ENCODE measurements at regions not wholly inside any gene's neighbourhood (a gene's known extent, or its start where the extent isn't known, plus 50 kb on each side); places are given as distances from the start of the nearest gene placed in this dataset.

- H3K27me3 ChIP-seq (ENCODE audit: control insufficient read depth in 2 of 2, insufficient read depth in 2 of 2, low read length in 2 of 2) = no peaks in the 10 kb centered on the region
- H3K4me3 Mint-ChIP-seq = no peak overlapping the region
- no peak overlapping the region for H3K27ac ChIP-seq (ENCODE audit: low read depth, low read length)
- H3K4me1 ChIP-seq (ENCODE audit: control insufficient read depth in 2 of 2, insufficient read depth in 2 of 2, low read length in 2 of 2) = no peaks in the 10 kb centered on the region
- no peak overlapping the region for H3K4me3 ChIP-seq (ENCODE audit: low read length)
- no peaks in the 10 kb centered on the region for H3K9me3 Mint-ChIP-seq
- CTCF ChIA-PET = no interaction called here
- H3K36me3 Mint-ChIP-seq = no peaks in the 10 kb centered on the region
- H3K27me3 Mint-ChIP-seq = peaks cover 0 to 19% (median 0%) of the 10 kb centered on the region in 5 donors
- H3K4me1 Mint-ChIP-seq = no peaks in the 10 kb centered on the region
- H3K36me3 ChIP-seq (ENCODE audit: control insufficient read depth in 2 of 3, insufficient read depth in 3 of 3, low read length in 3 of 3) = no peaks in the 10 kb centered on the region
- intact Hi-C loops (cut with micrococcal nuclease) = no loop called here
- no peaks in the 10 kb centered on the region for H3K9me3 ChIP-seq (ENCODE audit: control insufficient read depth in 2 of 3, low read length in 3 of 3)
- POLR2A ChIA-PET = no interaction called here
- DNase-seq (no peak), ATAC-seq (no peak)
- no peak overlapping the region for H3K27ac Mint-ChIP-seq
These were observed 82.1 kb upstream of the PPP2R2D start for GRCh38 chr10:131818510-131819234.

GRCh38 chr10:131819241-131820072 lies 81.4 kb upstream of the PPP2R2D start:
- DNase-seq = no peak
- ChIA-PET POLR2A (no interaction called here), CTCF (no interaction called here)
- Histone ChIP-seq H3K27ac (ENCODE audit: low read depth, low read length) (no peak overlapping the region), H3K27me3 (ENCODE audit: control insufficient read depth in 2 of 2, insufficient read depth in 2 of 2, low read length in 2 of 2) (no peaks in the 10 kb centered on the region), H3K9me3 (ENCODE audit: control insufficient read depth in 2 of 3, low read length in 3 of 3) (no peaks in the 10 kb centered on the region), H3K4me1 (ENCODE audit: control insufficient read depth in 2 of 2, insufficient read depth in 2 of 2, low read length in 2 of 2) (no peaks in the 10 kb centered on the region), H3K4me3 (ENCODE audit: low read length) (no peak overlapping the region), H3K36me3 (ENCODE audit: control insufficient read depth in 2 of 3, insufficient read depth in 3 of 3, low read length in 3 of 3) (no peaks in the 10 kb centered on the region)
- H3K4me3 Mint-ChIP-seq = no peak overlapping the region
- ATAC-seq = peak; percentile 39
- no peaks in the 10 kb centered on the region for H3K36me3 Mint-ChIP-seq
- intact Hi-C loops (cut with micrococcal nuclease) = no loop called here
- no peaks in the 10 kb centered on the region for H3K4me1 Mint-ChIP-seq
- H3K27ac Mint-ChIP-seq = no peak overlapping the region
- H3K27me3 Mint-ChIP-seq = peaks cover 0 to 19% (median 0%) of the 10 kb centered on the region in 5 donors
- no peaks in the 10 kb centered on the region for H3K9me3 Mint-ChIP-seq

DNA sequence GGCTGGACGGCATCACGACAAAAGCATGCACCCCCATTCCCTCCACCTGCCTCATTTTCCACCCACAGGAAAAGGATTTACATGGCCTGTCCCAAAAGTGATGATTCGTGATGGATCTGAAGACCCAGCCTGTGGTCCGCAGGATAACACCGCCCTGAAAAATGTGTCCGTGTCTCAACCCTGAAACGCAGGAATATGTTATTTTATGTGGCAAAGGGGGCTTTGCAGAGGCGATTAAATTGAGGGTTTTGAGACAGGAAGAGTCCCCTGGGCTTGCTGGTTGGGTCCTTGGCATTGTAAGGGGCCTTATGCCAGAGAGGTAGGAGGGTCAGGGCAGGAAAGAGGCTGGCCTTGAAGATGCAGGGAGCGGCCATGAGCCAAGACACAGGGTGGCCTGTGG lies 80.2 kb upstream of the PPP2R2D start:
- no peak overlapping the region for H3K4me3 ChIP-seq (ENCODE audit: low read length)
- peaks cover 0 to 14% (median 3%) of the 10 kb centered on the region in 5 donors for H3K27me3 Mint-ChIP-seq
- H3K27me3 ChIP-seq (ENCODE audit: control insufficient read depth in 2 of 2, insufficient read depth in 2 of 2, low read length in 2 of 2) = no peaks in the 10 kb centered on the region
- H3K9me3 Mint-ChIP-seq = no peaks in the 10 kb centered on the region
- no peaks in the 10 kb centered on the region for H3K36me3 Mint-ChIP-seq
- no peak overlapping the region for H3K27ac Mint-ChIP-seq
- no peak for DNase-seq
- no peak overlapping the region for H3K27ac ChIP-seq (ENCODE audit: low read depth, low read length)
- no peaks in the 10 kb centered on the region for H3K4me1 ChIP-seq (ENCODE audit: control insufficient read depth in 2 of 2, insufficient read depth in 2 of 2, low read length in 2 of 2)
- no peaks in the 10 kb centered on the region for H3K36me3 ChIP-seq (ENCODE audit: control insufficient read depth in 2 of 3, insufficient read depth in 3 of 3, low read length in 3 of 3)
- POLR2A ChIA-PET = no interaction called here
- intact Hi-C loops (cut with micrococcal nuclease) = no loop called here
- no peak for ATAC-seq
- H3K4me1 Mint-ChIP-seq = peaks cover 0 to 2% (median 0%) of the 10 kb centered on the region in 7 donors
- CTCF ChIA-PET = no interaction called here
- H3K9me3 ChIP-seq (ENCODE audit: control insufficient read depth in 2 of 3, low read length in 3 of 3) = no peaks in the 10 kb centered on the region
- no peak overlapping the region for H3K4me3 Mint-ChIP-seq

- Histone ChIP-seq H3K9me3 (ENCODE audit: control insufficient read depth in 2 of 3, low read length in 3 of 3) (no peaks in the 10 kb centered on the region), H3K27ac (ENCODE audit: low read depth, low read length) (no peak overlapping the region), H3K4me1 (ENCODE audit: control insufficient read depth in 2 of 2, insufficient read depth in 2 of 2, low read length in 2 of 2) (no peaks in the 10 kb centered on the region), H3K36me3 (ENCODE audit: control insufficient read depth in 2 of 3, insufficient read depth in 3 of 3, low read length in 3 of 3) (no peaks in the 10 kb centered on the region), H3K27me3 (ENCODE audit: control insufficient read depth in 2 of 2, insufficient read depth in 2 of 2, low read length in 2 of 2) (no peaks in the 10 kb centered on the region), H3K4me3 (ENCODE audit: low read length) (no peak overlapping the region)
- H3K36me3 Mint-ChIP-seq = no peaks in the 10 kb centered on the region
- H3K27ac Mint-ChIP-seq = no peak overlapping the region
- DNase-seq (no peak), ATAC-seq (no peak)
- H3K4me3 Mint-ChIP-seq = no peak overlapping the region
- POLR2A ChIA-PET = no interaction called here
- H3K27me3 Mint-ChIP-seq = peaks cover 0 to 12% (median 3%) of the 10 kb centered on the region in 5 donors
- CTCF ChIA-PET = no interaction called here
- H3K9me3 Mint-ChIP-seq = no peaks in the 10 kb centered on the region
- peaks cover 0 to 2% (median 0%) of the 10 kb centered on the region in 7 donors for H3K4me1 Mint-ChIP-seq
- intact Hi-C loops (cut with micrococcal nuclease) = no loop called here
These were observed 79.3 kb upstream of the PPP2R2D start for GRCh38 chr10:131821378-131822012.

DNA sequence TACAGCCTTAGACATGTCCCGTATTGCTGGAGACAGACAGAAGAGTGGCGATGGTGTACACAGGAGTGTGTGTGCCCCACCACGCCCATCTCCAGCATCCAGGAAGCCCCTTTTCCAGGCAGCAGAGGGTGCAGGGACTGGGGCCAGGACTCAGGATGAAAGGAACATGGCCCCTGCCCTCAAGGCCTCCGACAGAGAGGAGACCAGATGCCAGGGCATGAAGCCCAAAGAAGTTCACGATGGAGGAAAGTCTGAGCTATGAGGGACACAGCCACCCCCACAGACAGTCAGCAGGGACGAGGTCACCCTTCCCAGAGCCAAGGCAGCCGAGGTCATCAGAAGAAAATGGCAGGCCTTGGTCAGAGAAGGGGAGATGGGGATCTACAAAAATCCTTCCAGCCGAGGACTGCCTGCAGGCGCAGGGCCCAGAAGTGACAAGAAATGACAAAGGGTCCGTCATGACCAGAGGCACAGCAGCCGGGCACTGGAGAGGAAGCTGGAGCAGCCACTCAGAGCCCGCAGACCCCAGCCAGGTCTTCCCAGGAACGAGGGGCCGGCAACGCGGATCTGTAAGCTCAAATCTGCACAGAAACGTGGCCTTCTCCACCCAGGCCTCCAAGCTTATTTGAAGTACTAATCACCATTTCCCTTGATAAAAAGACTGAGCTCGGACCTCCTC lies 78.7 kb upstream of the PPP2R2D start:
- Histone ChIP-seq H3K27me3 (ENCODE audit: control insufficient read depth in 2 of 2, insufficient read depth in 2 of 2, low read length in 2 of 2) (no peaks in the 10 kb centered on the region), H3K4me1 (ENCODE audit: control insufficient read depth in 2 of 2, insufficient read depth in 2 of 2, low read length in 2 of 2) (no peaks in the 10 kb centered on the region), H3K9me3 (ENCODE audit: control insufficient read depth in 2 of 3, low read length in 3 of 3) (no peaks in the 10 kb centered on the region), H3K27ac (ENCODE audit: low read depth, low read length) (no peak overlapping the region), H3K36me3 (ENCODE audit: control insufficient read depth in 2 of 3, insufficient read depth in 3 of 3, low read length in 3 of 3) (no peaks in the 10 kb centered on the region), H3K4me3 (ENCODE audit: low read length) (no peak overlapping the region)
- CTCF ChIA-PET = no interaction called here
- H3K27me3 Mint-ChIP-seq = peaks cover 0 to 6% (median 3%) of the 10 kb centered on the region in 5 donors
- H3K4me1 Mint-ChIP-seq = peaks cover 0 to 2% (median 0%) of the 10 kb centered on the region in 7 donors
- intact Hi-C loops (cut with micrococcal nuclease) = no loop called here
- no peak overlapping the region for H3K27ac Mint-ChIP-seq
- ATAC-seq (no peak), DNase-seq (no peak)
- H3K9me3 Mint-ChIP-seq = no peaks in the 10 kb centered on the region
- no peak overlapping the region for H3K4me3 Mint-ChIP-seq
- POLR2A ChIA-PET = no interaction called here
- no peaks in the 10 kb centered on the region for H3K36me3 Mint-ChIP-seq

- Mint-ChIP-seq H3K27me3 (peaks cover 0 to 5% (median 3%) of the 10 kb centered on the region in 5 donors), H3K9me3 (peaks cover 0 to 5% (median 0%) of the 10 kb centered on the region in 11 donors), H3K27ac (no peak overlapping the region), H3K4me3 (no peak overlapping the region), H3K4me1 (peaks cover 0 to 2% (median 0%) of the 10 kb centered on the region in 7 donors), H3K36me3 (peaks cover 0 to 4% (median 0%) of the 10 kb centered on the region in 5 donors)
- Histone ChIP-seq H3K27me3 (ENCODE audit: control insufficient read depth in 2 of 2, insufficient read depth in 2 of 2, low read length in 2 of 2) (no peaks in the 10 kb centered on the region), H3K4me3 (ENCODE audit: low read length) (no peak overlapping the region), H3K9me3 (ENCODE audit: control insufficient read depth in 2 of 3, low read length in 3 of 3) (no peaks in the 10 kb centered on the region), H3K4me1 (ENCODE audit: control insufficient read depth in 2 of 2, insufficient read depth in 2 of 2, low read length in 2 of 2) (no peaks in the 10 kb centered on the region), H3K36me3 (ENCODE audit: control insufficient read depth in 2 of 3, insufficient read depth in 3 of 3, low read length in 3 of 3) (no peaks in the 10 kb centered on the region), H3K27ac (ENCODE audit: low read depth, low read length) (no peak overlapping the region)
- no peak for ATAC-seq
- CTCF ChIA-PET = no interaction called here
- intact Hi-C loops (cut with micrococcal nuclease) = no loop called here
- DNase-seq = no peak
- POLR2A ChIA-PET = no interaction called here
These were observed 78.0 kb upstream of the PPP2R2D start for GRCh38 chr10:131822692-131823245.
